HepG2 (cell line): ENCODE measurements at regions not wholly inside any gene's neighbourhood (a gene's known extent, or its start where the extent isn't known, plus 50 kb on each side); places are given as distances from the start of the nearest gene placed in this dataset.

Experiments used
- ATAC-seq: fragments of 200-7000 bp; cut with Tn5 transposase; 3 replicates; pipeline ENCODE4 v1.9.1; 2020; ENCODE audit warnings: mild to moderate bottlenecking, moderate library complexity
- BruUV-seq: library from RNA; stranded (reverse); fragments of 400-500 nt; replicated peaks from 2 replicates; lab custom pipeline; 2021; lab: Mats Ljungman, UMichigan
- CTCF ChIA-PET: fragments of 300-600 bp; formaldehyde crosslinking; extraction: SDS; loops from one replicate; lab custom pipeline; 2021; ENCODE audit warnings: low total read pairs, inconsistent platforms, low intra/inter-chr PET ratio; lab: Yijun Ruan, JAX
- POLR2A ChIA-PET: fragments of 350-600 bp; sonication (Branson Sonifier 250); formaldehyde crosslinking; loops from one replicate; lab custom pipeline; 2020; ENCODE audit warnings: antibody characterized with exemption, inconsistent platforms; lab: Yijun Ruan, JAX
- DNase-seq: peaks from one replicate; pipeline ENCODE4 v3.0.0-alpha.2; 2015; ENCODE audit warnings: low spot score
- FAIRE-seq: peaks from 3 replicates; lab custom pipeline; 2011; peaks lifted over from hg19 to GRCh38; lab: Jason Lieb, UNC
- H2AFZ ChIP-seq: one replicate; pipeline ENCODE4 v1.6.1; 2011; ENCODE audit warnings: low read length, inconsistent platforms
- H3K27ac ChIP-seq: fragments of 300-600 bp; 3 replicates; pipeline ENCODE4 v1.8.0; 2011; ENCODE audit warnings: mixed run types, mild to moderate bottlenecking, mixed read lengths, low read length, inconsistent platforms; ENCODE audit not compliant: insufficient read depth; ENCODE audit errors: extremely low read length
- H3K27me3 ChIP-seq, 2 experiments: fragments of 200-600 bp in 1 of 2; 2 replicates in 1 of 2; 3 replicates in 1 of 2; pipeline versions ENCODE4 v1.6.0 to v1.8.0; 2011; ENCODE audit warnings: low read length in 2 of 2, mild to moderate bottlenecking in 2 of 2, moderate library complexity in 2 of 2, inconsistent platforms in 1 of 2; ENCODE audit not compliant: insufficient read depth in 2 of 2, control insufficient read depth in 1 of 2
- H3K36me3 ChIP-seq, 2 experiments: fragments of 200-600 bp in 1 of 2; replicated peaks in 1 of 2; 2 replicates in 1 of 2; 3 replicates in 1 of 2; pipeline versions ENCODE4 v1.5.1 to v1.8.0; 2011; ENCODE audit warnings: low read length in 2 of 2, inconsistent platforms in 1 of 2; ENCODE audit not compliant: insufficient read depth in 2 of 2, control insufficient read depth in 1 of 2
- H3K4me1 ChIP-seq: 2 replicates; pipeline ENCODE4 v1.5.1; 2012; ENCODE audit warnings: low read length, inconsistent platforms; ENCODE audit not compliant: insufficient read depth
- H3K4me2 ChIP-seq: 2 replicates; pipeline ENCODE4 v1.6.0; 2011; ENCODE audit warnings: low read depth, low read length, inconsistent platforms
- H3K4me3 ChIP-seq, 3 experiments: fragments of 200-600 bp in 1 of 3; sonication (generic), shearing (Covaris generic) in 1 of 3; replicated peaks in 1 of 3; 2 replicates each; pipeline ENCODE4 v1.5.1; 2011 to 2016; ENCODE audit warnings: low read length in 3 of 3, inconsistent platforms in 2 of 3, low read depth in 2 of 3, mild to moderate bottlenecking in 2 of 3, control low read depth in 1 of 3, mixed read lengths in 1 of 3; ENCODE audit not compliant: insufficient read depth in 1 of 3
- H3K79me2 ChIP-seq: one replicate; pipeline ENCODE4 v1.6.1; 2011; ENCODE audit warnings: low read length, inconsistent platforms; ENCODE audit not compliant: insufficient read depth
- H3K9ac ChIP-seq: 2 replicates; pipeline ENCODE4 v1.6.0; 2011; ENCODE audit warnings: mild to moderate bottlenecking, low read depth, low read length, inconsistent platforms; ENCODE audit not compliant: insufficient read depth
- H3K9me3 ChIP-seq: 2 replicates; pipeline ENCODE4 v1.5.1; 2012; ENCODE audit warnings: mild to moderate bottlenecking, low read length
- H4K20me1 ChIP-seq: 2 replicates; pipeline ENCODE4 v1.6.0; 2011; ENCODE audit warnings: inconsistent platforms, mild to moderate bottlenecking, low read length, moderate library complexity; ENCODE audit not compliant: insufficient read depth
- DZIP1 ChIP-seq: sonication (generic); formaldehyde crosslinking; IDR thresholded peaks from 2 replicates; pipeline ENCODE4 v1.5.0; 2020; ENCODE audit warnings: mild to moderate bottlenecking, missing genetic modification reagents
- FOSL1 ChIP-seq: sonication (generic); formaldehyde crosslinking; IDR thresholded peaks from 2 replicates; pipeline ENCODE4 v1.9.0; 2021; ENCODE audit warnings: missing genetic modification reagents, borderline replicate concordance
- NFIB ChIP-seq: sonication (generic); formaldehyde crosslinking; IDR thresholded peaks from 2 replicates; pipeline ENCODE4 v1.9.0; 2021; ENCODE audit warnings: missing genetic modification reagents, mild to moderate bottlenecking, borderline replicate concordance
- PHB2 ChIP-seq: fragments of 450-650 bp; IDR thresholded peaks from 2 replicates; pipeline ENCODE4 v1.6.1; 2018; ENCODE audit not compliant: partially characterized antibody
- TARDBP ChIP-seq: sonication (generic); formaldehyde crosslinking; IDR thresholded peaks from 2 replicates; pipeline ENCODE4 v1.8.0; 2022; ENCODE audit warnings: mild to moderate bottlenecking, missing genetic modification reagents
- ZBTB21 ChIP-seq: sonication (generic); formaldehyde crosslinking; IDR thresholded peaks from 2 replicates; pipeline ENCODE4 v1.4.0; 2020; ENCODE audit warnings: missing genetic modification reagents
- WGBS: methylation state at CpG from one replicate; pipeline ENCODE4 v1.1.6; 2017; ENCODE audit warnings: low lambda C conversion rate; 5-methylcytosine and 5-hydroxymethylcytosine counted together
- in situ Hi-C: cut with HindIII; loops from 2 replicates; pipeline ENCODE4 v1.10.0; 2017; ENCODE audit warnings: low pct_unique_long_range_greater_than_20kb; ENCODE audit not compliant: extremely low pct_ligation_motif_present
- intact Hi-C: fragments of 100-400 bp; cut with micrococcal nuclease; formaldehyde crosslinking; loops from one replicate; pipeline ENCODE4 v1.10.0; 2022; ENCODE audit not compliant: unreplicated experiment

GRCh38 chr1:173275496-173275895 is 68.4 kb upstream of the TNFSF4 start (continued):
- no peak for TF ChIP-seq ZBTB21 (CRISPR knock-in tag)

- BruUV-seq = no TSS peak
- H3K36me3 ChIP-seq = no peaks in the 10 kb centered on the region
- ChIA-PET CTCF (no interaction called here), POLR2A (no interaction called here)
- H3K4me2 ChIP-seq = no peak overlapping the region
- 30% methylated on average over 3 of the region's 3 CpGs for WGBS
- intact Hi-C loops = no loop called here
- ATAC-seq = no peak
- no peaks in the 10 kb centered on the region for H4K20me1 ChIP-seq
- no peaks in the 10 kb centered on the region for H3K79me2 ChIP-seq
- H3K9me3 ChIP-seq = no peaks in the 10 kb centered on the region
- no peak overlapping the region for H3K27ac ChIP-seq
- no peak for DNase-seq
- in situ Hi-C loops = no loop called here
- H3K4me1 ChIP-seq = peaks cover 8% of the 10 kb centered on the region; the same call in 1 of the 2 replicates
- TF ChIP-seq TARDBP (CRISPR knock-in tag) = no peak
- TF ChIP-seq DZIP1 (CRISPR knock-in tag) = no peak
- no peak for TF ChIP-seq PHB2
- TF ChIP-seq NFIB (CRISPR knock-in tag) = no peak
- TF ChIP-seq FOSL1 (CRISPR knock-in tag) = no peak
- H3K9ac ChIP-seq = no peak overlapping the region
- H3K4me3 ChIP-seq = no peak overlapping the region
- no peak overlapping the region for H2AFZ ChIP-seq
- no peak for FAIRE-seq
- H3K27me3 ChIP-seq = no peaks in the 10 kb centered on the region
Measured at GRCh38 chr1:173276922-173277800, 70.0 kb upstream of the TNFSF4 start.
